HEK293 (cell line): ENCODE measurements at regions not wholly inside any gene's neighbourhood (a gene's known extent, or its start where the extent isn't known, plus 50 kb on each side); places are given as distances from the start of the nearest gene placed in this dataset.
A peak's percentile ranks its signal among the peaks of the same experiment; 100 is the strongest.

Experiments used
- AEBP2 ChIP-seq: fragments of 450-650 bp; formaldehyde crosslinking; IDR thresholded peaks from 2 replicates; pipeline ENCODE4 v1.5.1; 2016; ENCODE audit warnings: missing biosample characterization, missing genetic modification characterization, borderline replicate concordance
- GFI1B ChIP-seq: fragments of 450-650 bp; formaldehyde crosslinking; IDR thresholded peaks from 2 replicates; pipeline ENCODE4 v1.5.1; 2016; ENCODE audit warnings: missing biosample characterization, missing genetic modification characterization
- HIC1 ChIP-seq: fragments of 450-650 bp; formaldehyde crosslinking; IDR thresholded peaks from 2 replicates; pipeline ENCODE4 v1.5.1; 2016; ENCODE audit warnings: missing biosample characterization, missing genetic modification characterization
- HOXA7 ChIP-seq: sonication (generic); formaldehyde crosslinking; IDR thresholded peaks from 2 replicates; pipeline ENCODE4 v1.8.1; 2022; ENCODE audit warnings: missing genetic modification reagents, borderline replicate concordance
- KLF8 ChIP-seq: fragments of 450-650 bp; formaldehyde crosslinking; IDR thresholded peaks from 2 replicates; pipeline ENCODE4 v1.5.1; 2016; ENCODE audit warnings: missing biosample characterization, missing genetic modification characterization
- MEIS1 ChIP-seq: sonication (generic); formaldehyde crosslinking; IDR thresholded peaks from 2 replicates; pipeline ENCODE4 v1.8.1; 2022; ENCODE audit warnings: missing genetic modification reagents, mild to moderate bottlenecking, borderline replicate concordance
- OVOL3 ChIP-seq: fragments of 450-650 bp; formaldehyde crosslinking; IDR thresholded peaks from 2 replicates; pipeline ENCODE4 v1.5.1; 2016; ENCODE audit warnings: missing biosample characterization, missing genetic modification characterization
- PRDM10 ChIP-seq: fragments of 450-650 bp; formaldehyde crosslinking; IDR thresholded peaks from 2 replicates; pipeline ENCODE4 v1.5.1; 2016; ENCODE audit warnings: missing biosample characterization, missing genetic modification characterization
- PRDM4 ChIP-seq: fragments of 450-650 bp; formaldehyde crosslinking; IDR thresholded peaks from 2 replicates; pipeline ENCODE4 v1.5.1; 2017; ENCODE audit warnings: missing biosample characterization, missing genetic modification characterization
- TCF7L2 ChIP-seq: IDR thresholded peaks from 2 replicates; pipeline ENCODE4 v1.6.1; 2011; ENCODE audit warnings: low read depth, mild to moderate bottlenecking, inconsistent platforms, low read length, moderate library complexity, borderline replicate concordance
- ZEB2 ChIP-seq: fragments of 450-650 bp; formaldehyde crosslinking; IDR thresholded peaks from 2 replicates; pipeline ENCODE4 v1.5.1; 2016; ENCODE audit warnings: missing biosample characterization, missing genetic modification characterization
- ZFP41 ChIP-seq: fragments of 450-650 bp; formaldehyde crosslinking; IDR thresholded peaks from 2 replicates; pipeline ENCODE4 v1.5.1; 2016; ENCODE audit warnings: missing biosample characterization, missing genetic modification characterization, borderline replicate concordance
- ZNF132 ChIP-seq: fragments of 450-650 bp; formaldehyde crosslinking; IDR thresholded peaks from 2 replicates; pipeline ENCODE4 v1.5.1; 2017; ENCODE audit warnings: missing biosample characterization, missing genetic modification characterization, borderline replicate concordance
- ZNF146 ChIP-seq: fragments of 450-650 bp; formaldehyde crosslinking; IDR thresholded peaks from 2 replicates; pipeline ENCODE4 v1.5.1; 2016; ENCODE audit warnings: missing biosample characterization, missing genetic modification characterization
- ZNF211 ChIP-seq: fragments of 450-650 bp; formaldehyde crosslinking; IDR thresholded peaks from 2 replicates; pipeline ENCODE4 v1.5.1; 2016; ENCODE audit warnings: low read depth, missing biosample characterization, missing genetic modification characterization
- ZNF23 ChIP-seq: fragments of 450-650 bp; formaldehyde crosslinking; IDR thresholded peaks from 2 replicates; pipeline ENCODE4 v1.5.1; 2016; ENCODE audit warnings: missing biosample characterization, missing genetic modification characterization, borderline replicate concordance
- ZNF239 ChIP-seq: fragments of 450-650 bp; formaldehyde crosslinking; IDR thresholded peaks from 2 replicates; pipeline ENCODE4 v1.5.1; 2016; ENCODE audit warnings: missing biosample characterization, missing genetic modification characterization
- ZNF292 ChIP-seq: fragments of 450-650 bp; formaldehyde crosslinking; IDR thresholded peaks from 2 replicates; pipeline ENCODE4 v1.5.1; 2016; ENCODE audit warnings: low read depth, missing biosample characterization, missing genetic modification characterization, borderline replicate concordance
- ZNF311 ChIP-seq: fragments of 450-650 bp; formaldehyde crosslinking; IDR thresholded peaks from 2 replicates; pipeline ENCODE4 v1.5.1; 2017; ENCODE audit warnings: missing biosample characterization, missing genetic modification characterization, borderline replicate concordance
- ZNF354C ChIP-seq: fragments of 450-650 bp; formaldehyde crosslinking; IDR thresholded peaks from 2 replicates; pipeline ENCODE4 v1.5.1; 2016; ENCODE audit warnings: missing biosample characterization, missing genetic modification characterization, low read depth, borderline replicate concordance
- ZNF362 ChIP-seq: fragments of 450-650 bp; formaldehyde crosslinking; IDR thresholded peaks from 2 replicates; pipeline ENCODE4 v1.5.1; 2016; ENCODE audit warnings: missing biosample characterization, missing genetic modification characterization
- ZNF366 ChIP-seq: fragments of 450-650 bp; formaldehyde crosslinking; conservative IDR thresholded peaks from 2 replicates; pipeline ENCODE4 v1.5.1; 2016; ENCODE audit warnings: missing biosample characterization, missing genetic modification characterization
- ZNF501 ChIP-seq: fragments of 450-650 bp; formaldehyde crosslinking; IDR thresholded peaks from 2 replicates; pipeline ENCODE4 v1.5.1; 2016; ENCODE audit warnings: missing biosample characterization, missing genetic modification characterization
- ZNF654 ChIP-seq: fragments of 450-650 bp; formaldehyde crosslinking; IDR thresholded peaks from 2 replicates; pipeline ENCODE4 v1.5.1; 2016; ENCODE audit warnings: low read depth, missing biosample characterization, missing genetic modification characterization
- ZNF658 ChIP-seq: fragments of 450-650 bp; formaldehyde crosslinking; IDR thresholded peaks from 2 replicates; pipeline ENCODE4; 2016; ENCODE audit warnings: missing biosample characterization, missing genetic modification characterization
- ZNF747 ChIP-seq: fragments of 450-650 bp; formaldehyde crosslinking; IDR thresholded peaks from 2 replicates; pipeline ENCODE4 v1.5.1; 2016; ENCODE audit warnings: missing biosample characterization, missing genetic modification characterization
- ZSCAN18 ChIP-seq: fragments of 450-650 bp; formaldehyde crosslinking; IDR thresholded peaks from 2 replicates; pipeline ENCODE4 v1.5.1; 2016; ENCODE audit warnings: missing biosample characterization, missing genetic modification characterization
- ZSCAN30 ChIP-seq: fragments of 450-650 bp; IDR thresholded peaks from 2 replicates; pipeline ENCODE4 v1.5.1; 2018; ENCODE audit warnings: missing biosample characterization, mild to moderate bottlenecking, missing genetic modification characterization, moderate library complexity

GRCh38 chr6:18585032-18585573, 198.0 kb downstream of the RNF144B start (continued):
- TF ChIP-seq HIC1 (tag by site-specific recombination) (peak; percentile 86), ZNF311 (no peak), TCF7L2 (no peak), ZFP41 (tag by site-specific recombination) (no peak), ZNF501 (tag by site-specific recombination) (no peak), ZNF362 (tag by site-specific recombination) (peak; percentile 58; the same call in 1 of the 2 replicates), ZNF211 (tag by site-specific recombination) (no peak), OVOL3 (tag by site-specific recombination) (no peak), ZSCAN18 (no peak), ZSCAN30 (tag by site-specific recombination) (no peak), ZEB2 (tag by site-specific recombination) (peak; percentile 98), ZNF132 (tag by site-specific recombination) (no peak), ZNF239 (tag by site-specific recombination) (no peak), PRDM10 (peak; percentile 83), MEIS1 (CRISPR knock-in tag) (no peak), AEBP2 (tag by site-specific recombination) (no peak), GFI1B (no peak), ZNF146 (no peak; the same call in 1 of the 2 replicates), PRDM4 (no peak), ZNF23 (0 out of 2 replicates have a peak, but pooled peaks have one; percentile 22), KLF8 (tag by site-specific recombination) (peak; percentile 27; the same call in 1 of the 2 replicates), ZNF354C (tag by site-specific recombination) (no peak), ZNF658 (tag by site-specific recombination) (no peak), HOXA7 (CRISPR knock-in tag) (no peak), ZNF366 (tag by site-specific recombination) (peak; percentile 74), ZNF747 (no peak), ZNF654 (tag by site-specific recombination) (no peak), ZNF292 (tag by site-specific recombination) (no peak)
